Heart right ventricle (tissue), 16 donors: ENCODE measurements at regions not wholly inside any gene's neighbourhood (a gene's known extent, or its start where the extent isn't known, plus 50 kb on each side); places are given as distances from the start of the nearest gene placed in this dataset.

Source experiments
- ATAC-seq, 8 donors: fragments of 200-7000 bp; cut with Tn5 transposase; one replicate each; pipeline ENCODE4 v1.9.1; 2020; ENCODE audit warnings: mild to moderate bottlenecking in 8 of 8, moderate library complexity in 8 of 8, moderate number of reproducible peaks in 1 of 8
- DNase-seq, 2 donors: peaks; one replicate each; pipeline ENCODE4 v3.0.0-alpha.2; 2020
- H3K27ac ChIP-seq, 10 donors: fragments of 200-600 bp; sonication (generic) in 2 of 10; one replicate each; pipeline versions ENCODE4 v1.5.0 to v1.8.0; 2020 to 2022; ENCODE audit warnings: mild to moderate bottlenecking in 3 of 10
- H3K27me3 ChIP-seq, 7 donors: fragments of 200-600 bp; one replicate each; pipeline ENCODE4 v1.8.0; 2021 to 2022; ENCODE audit warnings: mild to moderate bottlenecking in 2 of 7
- H3K36me3 ChIP-seq, 9 donors: fragments of 200-600 bp; sonication (generic) in 1 of 9; one replicate each; pipeline versions ENCODE4 v1.5.0 to v1.8.0; 2020 to 2022; ENCODE audit warnings: mild to moderate bottlenecking in 2 of 9
- H3K4me1 ChIP-seq, 9 donors: fragments of 200-600 bp; sonication (generic) in 1 of 9; one replicate each; pipeline versions ENCODE4 v1.5.0 to v1.8.0; 2020 to 2022; ENCODE audit warnings: mild to moderate bottlenecking in 4 of 9
- H3K4me3 ChIP-seq, 10 donors: fragments of 200-600 bp; sonication (generic) in 2 of 10; one replicate each; pipeline versions ENCODE4 v1.5.0 to v1.8.0; 2020 to 2022; ENCODE audit warnings: mild to moderate bottlenecking in 7 of 10, moderate library complexity in 2 of 10
- H3K9me3 ChIP-seq, 11 donors: fragments of 200-600 bp in 10 of 11; sonication (generic) in 2 of 11; one replicate each; pipeline versions ENCODE4 v1.5.0 to v1.8.0; 2013 to 2022; ENCODE audit warnings: mild to moderate bottlenecking in 2 of 11, control low read depth in 1 of 11, moderate library complexity in 1 of 11
- WGBS, 2 donors: extraction: QIAGEN DNeasy Blood & Tissue Kit; methylation state at CpG; one replicate each; pipeline ENCODE4 v1.1.7; 2013; ENCODE audit warnings: inconsistent platforms in 1 of 2; 5-methylcytosine and 5-hydroxymethylcytosine counted together
- intact Hi-C, 10 donors: fragments of 100-400 bp; cut with DNase I; formaldehyde crosslinking; loops; one replicate each; pipeline versions ENCODE4 v1.11.1 to v1.14.2; 2022
- TF ChIP-seq, protein P1 (sequence below), 9 donors: fragments of 200-600 bp; sonication (generic) in 2 of 9; IDR thresholded peaks; one replicate each; pipeline versions ENCODE4 v1.5.0 to v1.8.0; 2021 to 2022; ENCODE audit warnings: antibody characterized with exemption in 9 of 9, mild to moderate bottlenecking in 5 of 9, moderate library complexity in 1 of 9
- donor health status: Arrhythmogenic right ventricular cardiomyopathy.
- donor health status: ischemic (EF 13 %, LVEDD 7.1; RV severe dilation, severe dysfunction).
- donor health status: healthy with polysubstance abuse.
- donor health status: DM: no; HTN: yes; CAD: no.
- donor health status: DM: no; HTN: no; CAD: no.
- donor health status: ischemic (EF 25% LVEDD 6.9; RV normal size, moderate dysfunction).
- donor health status: ischemic (EF 25% LVEDD 5.7; RV mildly dilated, moderate dysfunction).
- donor health status: healthy.
- donor health status: DM: yes; HTN: yes; CAD: no.
- donor health status: Ischemic cardiomyopathy.
- donor health status: ischemic (EF 35%, LVEDD 5.7; RV mildly dilated, moderate dysfunction).
- donor health status: nonischemic (EF 11% LVEDD 7.7; RV severe dilation, severe dysfunction).
- donor health status: DM: yes; HTN: yes; CAD: no.
- donor health status: PGD.
- donor health status: ischemic (EF 29% LVEDD 5.4; RV normal size, mild dysfunction).
- donor health status: nonischemic (EF 23%, LVEDD 6.1; RV moderate dilation, normal function).

- Histone ChIP-seq H3K4me3 (no peak overlapping the region), H3K27ac (no peak overlapping the region), H3K4me1 (no peaks in the 10 kb centered on the region), H3K9me3 (no peaks in the 10 kb centered on the region), H3K27me3 (no peaks in the 10 kb centered on the region), H3K36me3 (no peaks in the 10 kb centered on the region)
- DNase-seq = no peak
- WGBS, 2 donors = 85 to 87% methylated on average over 7 of the region's 7 CpGs
- no peak for ATAC-seq
- TF ChIP-seq, protein P1, sequence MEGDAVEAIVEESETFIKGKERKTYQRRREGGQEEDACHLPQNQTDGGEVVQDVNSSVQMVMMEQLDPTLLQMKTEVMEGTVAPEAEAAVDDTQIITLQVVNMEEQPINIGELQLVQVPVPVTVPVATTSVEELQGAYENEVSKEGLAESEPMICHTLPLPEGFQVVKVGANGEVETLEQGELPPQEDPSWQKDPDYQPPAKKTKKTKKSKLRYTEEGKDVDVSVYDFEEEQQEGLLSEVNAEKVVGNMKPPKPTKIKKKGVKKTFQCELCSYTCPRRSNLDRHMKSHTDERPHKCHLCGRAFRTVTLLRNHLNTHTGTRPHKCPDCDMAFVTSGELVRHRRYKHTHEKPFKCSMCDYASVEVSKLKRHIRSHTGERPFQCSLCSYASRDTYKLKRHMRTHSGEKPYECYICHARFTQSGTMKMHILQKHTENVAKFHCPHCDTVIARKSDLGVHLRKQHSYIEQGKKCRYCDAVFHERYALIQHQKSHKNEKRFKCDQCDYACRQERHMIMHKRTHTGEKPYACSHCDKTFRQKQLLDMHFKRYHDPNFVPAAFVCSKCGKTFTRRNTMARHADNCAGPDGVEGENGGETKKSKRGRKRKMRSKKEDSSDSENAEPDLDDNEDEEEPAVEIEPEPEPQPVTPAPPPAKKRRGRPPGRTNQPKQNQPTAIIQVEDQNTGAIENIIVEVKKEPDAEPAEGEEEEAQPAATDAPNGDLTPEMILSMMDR (IDR thresholded peaks at IDR 0.05) = no peak
- intact Hi-C loops = no loop called here
Measured at GRCh38 chr3:31472479-31473390, 60.0 kb upstream of the STT3B start.

GRCh38 chr3:31476209-31476608 is 56.5 kb upstream of the STT3B start:
- H3K27ac ChIP-seq = no peak overlapping the region
- no peaks in the 10 kb centered on the region for H3K27me3 ChIP-seq
- 96 to 98% methylated on average over 4 of the region's 4 CpGs for WGBS, 2 donors
- ATAC-seq (no peak), DNase-seq (no peak)
- TF ChIP-seq, protein P1 (IDR thresholded peaks at IDR 0.05) = no peak
- intact Hi-C loops = no loop called here
- no peaks in the 10 kb centered on the region for H3K36me3 ChIP-seq
- H3K4me1 ChIP-seq = no peaks in the 10 kb centered on the region
- no peak overlapping the region for H3K4me3 ChIP-seq
- peaks cover 0 to 7% (median 0%) of the 10 kb centered on the region in 11 donors for H3K9me3 ChIP-seq

GRCh38 chr3:31479431-31479830 is 53.3 kb upstream of the STT3B start:
- TF ChIP-seq, protein P1 (IDR thresholded peaks at IDR 0.05) = no peak
- H3K9me3 ChIP-seq = peaks cover 0 to 7% (median 0%) of the 10 kb centered on the region in 11 donors
- no peaks in the 10 kb centered on the region for H3K36me3 ChIP-seq
- ATAC-seq (no peak), DNase-seq (no peak)
- H3K27me3 ChIP-seq = no peaks in the 10 kb centered on the region
- 55 to 100% methylated on average over 1 of the region's 1 CpG for WGBS, 2 donors
- no peak overlapping the region for H3K27ac ChIP-seq
- intact Hi-C loops = no loop called here
- H3K4me3 ChIP-seq = no peak overlapping the region
- H3K4me1 ChIP-seq = no peaks in the 10 kb centered on the region

DNA sequence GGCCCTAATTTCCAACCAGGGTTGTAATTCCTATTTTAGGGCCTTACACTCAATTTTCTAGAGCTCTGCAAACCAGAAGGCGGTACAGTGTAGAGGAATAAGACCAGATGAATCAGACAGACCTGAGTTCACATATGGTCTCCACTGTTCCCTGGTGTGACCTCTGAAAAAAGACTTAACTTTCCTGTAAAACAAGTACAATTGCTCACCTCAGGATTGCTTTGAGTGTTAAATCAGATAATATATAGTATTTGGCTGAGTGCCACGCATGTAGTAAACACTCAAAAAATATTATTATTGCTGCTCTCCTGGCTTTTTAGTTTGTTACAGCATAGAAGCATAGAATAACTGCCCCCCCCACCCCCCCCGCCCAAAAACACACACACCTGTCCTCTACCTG is 51.0 kb upstream of the STT3B start:
- 92% methylated on average over 3 of the region's 3 CpGs for WGBS, 2 donors
- Histone ChIP-seq H3K4me1 (no peaks in the 10 kb centered on the region), H3K36me3 (no peaks in the 10 kb centered on the region), H3K4me3 (no peak overlapping the region), H3K27ac (no peak overlapping the region), H3K9me3 (peaks cover 0 to 7% (median 0%) of the 10 kb centered on the region in 11 donors), H3K27me3 (no peaks in the 10 kb centered on the region)
- intact Hi-C loops = no loop called here
- DNase-seq (no peak), ATAC-seq (no peak)
- TF ChIP-seq, protein P1 (IDR thresholded peaks at IDR 0.05) = no peak
